HepG2 (cell line): ENCODE measurements at regions not wholly inside any gene's neighbourhood (a gene's known extent, or its start where the extent isn't known, plus 50 kb on each side); places are given as distances from the start of the nearest gene placed in this dataset.

Source experiments
- ATAC-seq: fragments of 200-7000 bp; cut with Tn5 transposase; 3 replicates; pipeline ENCODE4 v1.9.1; 2020; ENCODE audit warnings: mild to moderate bottlenecking, moderate library complexity
- BruUV-seq: library from RNA; stranded (reverse); fragments of 400-500 nt; replicated peaks from 2 replicates; lab custom pipeline; 2021; lab: Mats Ljungman, UMichigan
- CTCF ChIA-PET: fragments of 300-600 bp; formaldehyde crosslinking; extraction: SDS; loops from one replicate; lab custom pipeline; 2021; ENCODE audit warnings: low total read pairs, inconsistent platforms, low intra/inter-chr PET ratio; lab: Yijun Ruan, JAX
- POLR2A ChIA-PET: fragments of 350-600 bp; sonication (Branson Sonifier 250); formaldehyde crosslinking; loops from one replicate; lab custom pipeline; 2020; ENCODE audit warnings: antibody characterized with exemption, inconsistent platforms; lab: Yijun Ruan, JAX
- DNase-seq: peaks from one replicate; pipeline ENCODE4 v3.0.0-alpha.2; 2015; ENCODE audit warnings: low spot score
- FAIRE-seq: peaks from 3 replicates; lab custom pipeline; 2011; peaks lifted over from hg19 to GRCh38; lab: Jason Lieb, UNC
- H2AFZ ChIP-seq: one replicate; pipeline ENCODE4 v1.6.1; 2011; ENCODE audit warnings: low read length, inconsistent platforms
- H3K27ac ChIP-seq: fragments of 300-600 bp; 3 replicates; pipeline ENCODE4 v1.8.0; 2011; ENCODE audit warnings: mixed run types, mild to moderate bottlenecking, mixed read lengths, low read length, inconsistent platforms; ENCODE audit not compliant: insufficient read depth; ENCODE audit errors: extremely low read length
- H3K27me3 ChIP-seq, 2 experiments: fragments of 200-600 bp in 1 of 2; 2 replicates in 1 of 2; 3 replicates in 1 of 2; pipeline versions ENCODE4 v1.6.0 to v1.8.0; 2011; ENCODE audit warnings: low read length in 2 of 2, mild to moderate bottlenecking in 2 of 2, moderate library complexity in 2 of 2, inconsistent platforms in 1 of 2; ENCODE audit not compliant: insufficient read depth in 2 of 2, control insufficient read depth in 1 of 2
- H3K36me3 ChIP-seq, 2 experiments: fragments of 200-600 bp in 1 of 2; replicated peaks in 1 of 2; 2 replicates in 1 of 2; 3 replicates in 1 of 2; pipeline versions ENCODE4 v1.5.1 to v1.8.0; 2011; ENCODE audit warnings: low read length in 2 of 2, inconsistent platforms in 1 of 2; ENCODE audit not compliant: insufficient read depth in 2 of 2, control insufficient read depth in 1 of 2
- H3K4me1 ChIP-seq: 2 replicates; pipeline ENCODE4 v1.5.1; 2012; ENCODE audit warnings: low read length, inconsistent platforms; ENCODE audit not compliant: insufficient read depth
- H3K4me2 ChIP-seq: 2 replicates; pipeline ENCODE4 v1.6.0; 2011; ENCODE audit warnings: low read depth, low read length, inconsistent platforms
- H3K4me3 ChIP-seq, 3 experiments: fragments of 200-600 bp in 1 of 3; sonication (generic), shearing (Covaris generic) in 1 of 3; replicated peaks in 1 of 3; 2 replicates each; pipeline ENCODE4 v1.5.1; 2011 to 2016; ENCODE audit warnings: low read length in 3 of 3, inconsistent platforms in 2 of 3, low read depth in 2 of 3, mild to moderate bottlenecking in 2 of 3, control low read depth in 1 of 3, mixed read lengths in 1 of 3; ENCODE audit not compliant: insufficient read depth in 1 of 3
- H3K79me2 ChIP-seq: one replicate; pipeline ENCODE4 v1.6.1; 2011; ENCODE audit warnings: low read length, inconsistent platforms; ENCODE audit not compliant: insufficient read depth
- H3K9ac ChIP-seq: 2 replicates; pipeline ENCODE4 v1.6.0; 2011; ENCODE audit warnings: mild to moderate bottlenecking, low read depth, low read length, inconsistent platforms; ENCODE audit not compliant: insufficient read depth
- H3K9me3 ChIP-seq: 2 replicates; pipeline ENCODE4 v1.5.1; 2012; ENCODE audit warnings: mild to moderate bottlenecking, low read length
- H4K20me1 ChIP-seq: 2 replicates; pipeline ENCODE4 v1.6.0; 2011; ENCODE audit warnings: inconsistent platforms, mild to moderate bottlenecking, low read length, moderate library complexity; ENCODE audit not compliant: insufficient read depth
- CBX5 ChIP-seq: sonication (generic); formaldehyde crosslinking; IDR thresholded peaks from 2 replicates; pipeline ENCODE4 v1.4.0; 2020; ENCODE audit warnings: missing genetic modification reagents, borderline replicate concordance
- HOXA3 ChIP-seq: sonication (generic); formaldehyde crosslinking; IDR thresholded peaks from 2 replicates; pipeline ENCODE4 v1.5.0; 2020; ENCODE audit warnings: missing genetic modification reagents
- KDM4B ChIP-seq: sonication (generic); formaldehyde crosslinking; IDR thresholded peaks from 2 replicates; pipeline ENCODE4 v1.4.0; 2020; ENCODE audit warnings: missing genetic modification reagents
- SKI ChIP-seq: fragments of 450-650 bp; IDR thresholded peaks from one replicate; pipeline ENCODE4 v1.6.1; 2018; ENCODE audit warnings: mild to moderate bottlenecking; ENCODE audit not compliant: partially characterized antibody
- ZNF17 ChIP-seq: sonication (generic); formaldehyde crosslinking; IDR thresholded peaks from 2 replicates; pipeline ENCODE4 v1.5.0; 2020; ENCODE audit warnings: mild to moderate bottlenecking, missing genetic modification reagents
- ZNF407 ChIP-seq: sonication (generic); formaldehyde crosslinking; IDR thresholded peaks from one replicate; pipeline ENCODE4 v1.5.1; 2020; ENCODE audit warnings: mild to moderate bottlenecking, missing genetic modification reagents; ENCODE audit errors: not compliant biosample characterization
- ZNF510 ChIP-seq: sonication (generic); formaldehyde crosslinking; IDR thresholded peaks from 2 replicates; pipeline ENCODE4 v1.4.0; 2020; ENCODE audit warnings: low read depth, mild to moderate bottlenecking, missing genetic modification reagents
- ZNF646 ChIP-seq: sonication (generic); formaldehyde crosslinking; IDR thresholded peaks from 2 replicates; pipeline ENCODE4 v1.9.0; 2021; ENCODE audit warnings: mild to moderate bottlenecking, missing genetic modification reagents
- ZNF800 ChIP-seq: sonication (generic); formaldehyde crosslinking; IDR thresholded peaks from 2 replicates; pipeline ENCODE4 v1.4.0; 2020; ENCODE audit warnings: missing genetic modification reagents
- in situ Hi-C: cut with HindIII; loops from 2 replicates; pipeline ENCODE4 v1.10.0; 2017; ENCODE audit warnings: low pct_unique_long_range_greater_than_20kb; ENCODE audit not compliant: extremely low pct_ligation_motif_present
- intact Hi-C: fragments of 100-400 bp; cut with micrococcal nuclease; formaldehyde crosslinking; loops from one replicate; pipeline ENCODE4 v1.10.0; 2022; ENCODE audit not compliant: unreplicated experiment

- BruUV-seq: no TSS peak
- Histone ChIP-seq H3K4me2 (no peak overlapping the region), H3K27ac (no peak overlapping the region), H3K79me2 (no peaks in the 10 kb centered on the region), H3K4me3 (no peak overlapping the region), H3K36me3 (no peaks in the 10 kb centered on the region), H3K4me1 (no peaks in the 10 kb centered on the region), H3K9ac (no peak overlapping the region), H4K20me1 (no peaks in the 10 kb centered on the region), H3K9me3 (no peaks in the 10 kb centered on the region), H3K27me3 (no peaks in the 10 kb centered on the region), H2AFZ (no peak overlapping the region)
- ChIA-PET POLR2A (no interaction called here), CTCF (no interaction called here)
- no peak for ATAC-seq
- intact Hi-C loops: no loop called here
- FAIRE-seq: no peak
- DNase-seq: no peak
- in situ Hi-C loops: no loop called here
- TF ChIP-seq ZNF17 (CRISPR knock-in tag) (no peak), ZNF800 (CRISPR knock-in tag) (no peak), KDM4B (CRISPR knock-in tag) (no peak), CBX5 (CRISPR knock-in tag) (no peak), HOXA3 (CRISPR knock-in tag) (no peak), ZNF510 (CRISPR knock-in tag) (no peak), SKI (no peak), ZNF646 (no peak), ZNF407 (CRISPR knock-in tag) (no peak)
These were observed 680.3 kb downstream of the PLA2G4A start for GRCh38 chr1:187509091-187509490.
